DND-41 (cell line): ENCODE measurements at regions not wholly inside any gene's neighbourhood (a gene's known extent, or its start where the extent isn't known, plus 50 kb on each side); places are given as distances from the start of the nearest gene placed in this dataset.

Source experiments
- ATAC-seq: fragments of 200-7000 bp; cut with Tn5 transposase; 3 replicates; pipeline ENCODE4 v1.9.1; 2021; ENCODE audit warnings: low read depth; ENCODE audit not compliant: insufficient read depth
- DNase-seq: peaks from one replicate; pipeline ENCODE4 v3.0.0-alpha.2; 2020
- H2AFZ ChIP-seq: 2 replicates; pipeline ENCODE4 v1.6.0; 2012; ENCODE audit warnings: low read depth, low read length
- H3K27ac ChIP-seq: 2 replicates; pipeline ENCODE4 v1.5.1; 2012; ENCODE audit warnings: low read length, inconsistent platforms
- H3K27me3 ChIP-seq: fragments of 200-600 bp; sonication (generic); 2 replicates; pipeline ENCODE4 v1.6.0; 2012; ENCODE audit warnings: low read length, mild to moderate bottlenecking, inconsistent platforms; ENCODE audit not compliant: insufficient read depth, poor library complexity
- H3K36me3 ChIP-seq: 2 replicates; pipeline ENCODE4 v1.5.1; 2012; ENCODE audit warnings: low read length, inconsistent platforms; ENCODE audit not compliant: insufficient read depth
- H3K4me1 ChIP-seq: 2 replicates; pipeline ENCODE4 v1.5.1; 2012; ENCODE audit warnings: mild to moderate bottlenecking, low read length; ENCODE audit not compliant: insufficient read depth
- H3K4me2 ChIP-seq: 2 replicates; pipeline ENCODE4 v1.6.0; 2012; ENCODE audit warnings: mild to moderate bottlenecking, moderate library complexity, low read length, inconsistent platforms; ENCODE audit not compliant: insufficient read depth
- H3K4me3 ChIP-seq, 2 experiments: fragments of 200-600 bp in 1 of 2; shearing (Covaris generic) in 1 of 2; 2 replicates each; pipeline ENCODE4 v1.5.1; 2012 to 2016; ENCODE audit warnings: inconsistent platforms in 2 of 2, low read length in 2 of 2, mild to moderate bottlenecking in 2 of 2, low read depth in 1 of 2, moderate library complexity in 1 of 2
- H3K79me2 ChIP-seq: 2 replicates; pipeline ENCODE4 v1.6.0; 2012; ENCODE audit warnings: low read length, inconsistent platforms; ENCODE audit not compliant: insufficient read depth
- H3K9ac ChIP-seq: 2 replicates; pipeline ENCODE4 v1.6.0; 2012; ENCODE audit warnings: low read depth, mild to moderate bottlenecking, inconsistent platforms, low read length, moderate library complexity
- H3K9me3 ChIP-seq: 2 replicates; pipeline ENCODE4 v1.5.1; 2012; ENCODE audit warnings: low read length, moderate library complexity, mild to moderate bottlenecking, inconsistent platforms; ENCODE audit not compliant: insufficient read depth, severe bottlenecking
- H4K20me1 ChIP-seq: 2 replicates; pipeline ENCODE4 v1.6.0; 2012; ENCODE audit warnings: low read length; ENCODE audit not compliant: insufficient read depth
- EZH2 ChIP-seq: IDR thresholded peaks from 3 replicates; pipeline ENCODE4 v1.6.1; 2012; ENCODE audit warnings: borderline replicate concordance, low read depth, mild to moderate bottlenecking, moderate library complexity, low read length, inconsistent platforms; ENCODE audit not compliant: severe bottlenecking
- TF ChIP-seq, protein P1 (sequence below): IDR thresholded peaks from 2 replicates; pipeline ENCODE4 v1.5.1; 2012; ENCODE audit warnings: borderline replicate concordance, low read length, moderate library complexity, mild to moderate bottlenecking; ENCODE audit not compliant: poor library complexity, severe bottlenecking; ENCODE audit errors: extremely low read depth

DNA sequence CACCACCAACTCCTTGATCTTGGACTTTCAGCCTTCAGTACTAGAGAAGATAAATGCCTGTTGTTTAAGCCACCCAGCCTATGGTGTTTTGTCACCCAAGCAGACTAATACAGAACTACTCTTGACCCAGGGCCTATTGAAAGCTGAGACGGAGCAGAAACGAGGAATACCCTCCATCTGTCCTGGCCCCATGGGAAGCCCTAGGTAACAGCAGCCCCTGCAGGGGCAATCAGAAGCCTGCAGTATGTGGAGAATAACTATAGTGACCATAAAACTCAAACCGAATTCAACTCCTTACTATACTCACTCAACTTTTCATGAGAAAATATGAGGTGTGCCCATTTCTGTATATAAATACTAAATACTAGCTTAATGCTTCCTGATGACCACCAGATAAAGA lies 307.4 kb downstream of the NUAK1 start:
- Histone ChIP-seq H3K4me1 (no peaks in the 10 kb centered on the region), H3K79me2 (no peaks in the 10 kb centered on the region), H2AFZ (no peak overlapping the region), H3K9ac (no peak overlapping the region), H3K27ac (no peak overlapping the region), H3K9me3 (no peaks in the 10 kb centered on the region), H3K4me3 (no peak overlapping the region), H3K36me3 (no peaks in the 10 kb centered on the region), H3K27me3 (peaks cover 3% of the 10 kb centered on the region), H4K20me1 (no peaks in the 10 kb centered on the region), H3K4me2 (no peak overlapping the region)
- no peak for TF ChIP-seq EZH2
- TF ChIP-seq, protein P1, sequence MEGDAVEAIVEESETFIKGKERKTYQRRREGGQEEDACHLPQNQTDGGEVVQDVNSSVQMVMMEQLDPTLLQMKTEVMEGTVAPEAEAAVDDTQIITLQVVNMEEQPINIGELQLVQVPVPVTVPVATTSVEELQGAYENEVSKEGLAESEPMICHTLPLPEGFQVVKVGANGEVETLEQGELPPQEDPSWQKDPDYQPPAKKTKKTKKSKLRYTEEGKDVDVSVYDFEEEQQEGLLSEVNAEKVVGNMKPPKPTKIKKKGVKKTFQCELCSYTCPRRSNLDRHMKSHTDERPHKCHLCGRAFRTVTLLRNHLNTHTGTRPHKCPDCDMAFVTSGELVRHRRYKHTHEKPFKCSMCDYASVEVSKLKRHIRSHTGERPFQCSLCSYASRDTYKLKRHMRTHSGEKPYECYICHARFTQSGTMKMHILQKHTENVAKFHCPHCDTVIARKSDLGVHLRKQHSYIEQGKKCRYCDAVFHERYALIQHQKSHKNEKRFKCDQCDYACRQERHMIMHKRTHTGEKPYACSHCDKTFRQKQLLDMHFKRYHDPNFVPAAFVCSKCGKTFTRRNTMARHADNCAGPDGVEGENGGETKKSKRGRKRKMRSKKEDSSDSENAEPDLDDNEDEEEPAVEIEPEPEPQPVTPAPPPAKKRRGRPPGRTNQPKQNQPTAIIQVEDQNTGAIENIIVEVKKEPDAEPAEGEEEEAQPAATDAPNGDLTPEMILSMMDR = no peak
- ATAC-seq (no peak), DNase-seq (no peak)

DNA sequence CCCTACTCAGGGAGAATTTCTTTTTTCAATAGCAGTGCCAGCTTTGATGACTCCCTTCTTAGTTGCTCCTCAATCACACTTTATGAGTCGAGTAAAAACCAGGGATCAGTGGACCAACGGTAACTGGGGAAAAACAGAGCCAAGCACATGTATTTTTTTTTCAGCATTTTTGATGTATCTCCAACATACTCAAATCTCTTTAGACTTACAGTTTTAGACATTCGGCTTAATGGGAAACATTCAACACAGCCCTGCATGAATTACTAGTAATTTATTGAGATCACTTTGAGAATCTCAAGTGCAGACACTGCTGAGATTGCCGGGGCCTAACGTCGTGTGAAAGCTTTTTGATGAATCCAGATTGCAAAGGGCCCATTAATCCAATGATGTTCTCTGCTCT lies 306.7 kb downstream of the NUAK1 start:
- H3K36me3 ChIP-seq = no peaks in the 10 kb centered on the region
- H3K4me1 ChIP-seq = no peaks in the 10 kb centered on the region
- H3K27ac ChIP-seq = no peak overlapping the region
- no peaks in the 10 kb centered on the region for H4K20me1 ChIP-seq
- no peaks in the 10 kb centered on the region for H3K9me3 ChIP-seq
- DNase-seq (no peak), ATAC-seq (no peak)
- no peak for TF ChIP-seq EZH2
- TF ChIP-seq, protein P1 = no peak
- H2AFZ ChIP-seq = no peak overlapping the region
- H3K4me3 ChIP-seq = no peak overlapping the region
- H3K4me2 ChIP-seq = no peak overlapping the region
- H3K27me3 ChIP-seq = peaks cover 3% of the 10 kb centered on the region
- no peak overlapping the region for H3K9ac ChIP-seq
- H3K79me2 ChIP-seq = no peaks in the 10 kb centered on the region

DNA sequence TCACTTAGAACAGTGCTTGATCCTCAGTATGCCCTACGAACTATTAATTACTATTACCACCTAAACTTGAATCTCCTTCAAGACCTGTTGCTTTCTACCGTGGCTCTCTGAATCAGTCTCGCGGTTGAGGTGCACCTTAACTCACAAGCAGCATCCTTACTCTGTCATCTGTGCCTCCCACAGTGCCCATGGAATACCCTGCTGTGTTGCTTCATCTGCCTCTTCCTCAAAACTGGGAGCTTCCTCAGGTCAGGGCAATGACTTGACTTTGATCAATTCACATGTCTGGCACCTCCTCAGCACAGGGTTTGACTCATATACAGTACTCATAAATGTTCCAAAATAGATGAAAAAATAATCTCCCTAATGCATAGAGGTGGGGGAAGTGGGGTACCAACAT lies 305.9 kb downstream of the NUAK1 start:
- H3K27ac ChIP-seq = no peak overlapping the region
- H3K4me1 ChIP-seq = no peaks in the 10 kb centered on the region
- peaks cover 9% of the 10 kb centered on the region for H3K27me3 ChIP-seq
- H3K9me3 ChIP-seq = no peaks in the 10 kb centered on the region
- no peaks in the 10 kb centered on the region for H3K79me2 ChIP-seq
- H3K36me3 ChIP-seq = no peaks in the 10 kb centered on the region
- DNase-seq (no peak), ATAC-seq (no peak)
- no peak overlapping the region for H3K9ac ChIP-seq
- TF ChIP-seq EZH2 = no peak
- TF ChIP-seq, protein P1 = no peak
- H3K4me2 ChIP-seq = no peak overlapping the region
- H2AFZ ChIP-seq = no peak overlapping the region
- no peak overlapping the region for H3K4me3 ChIP-seq
- H4K20me1 ChIP-seq = no peaks in the 10 kb centered on the region

DNA sequence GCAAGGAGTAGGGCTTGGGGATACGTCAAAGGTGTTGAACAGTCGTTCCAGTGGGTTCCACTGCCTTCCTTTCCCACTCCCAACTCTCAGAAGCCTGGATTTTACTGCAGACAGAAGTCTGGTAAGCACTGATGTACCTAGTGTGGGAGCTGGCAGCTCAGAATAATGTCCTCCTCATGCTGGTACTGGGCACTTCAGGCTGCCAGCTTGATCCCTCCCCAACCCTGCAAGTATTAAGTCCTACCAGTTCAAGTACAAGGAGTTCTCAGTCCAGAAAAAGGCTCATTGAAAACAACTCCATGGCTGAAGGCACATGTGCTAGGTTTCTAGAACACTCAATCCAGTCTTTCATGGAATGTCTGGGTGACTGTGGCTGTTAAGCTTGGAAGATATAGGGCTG lies 304.3 kb downstream of the NUAK1 start:
- ATAC-seq (no peak), DNase-seq (no peak)
- no peak overlapping the region for H3K4me2 ChIP-seq
- H3K79me2 ChIP-seq = no peaks in the 10 kb centered on the region
- H3K27ac ChIP-seq = no peak overlapping the region
- no peaks in the 10 kb centered on the region for H4K20me1 ChIP-seq
- H2AFZ ChIP-seq = no peak overlapping the region
- H3K9ac ChIP-seq = no peak overlapping the region
- no peaks in the 10 kb centered on the region for H3K9me3 ChIP-seq
- H3K4me1 ChIP-seq = no peaks in the 10 kb centered on the region
- no peak overlapping the region for H3K4me3 ChIP-seq
- H3K36me3 ChIP-seq = no peaks in the 10 kb centered on the region
- TF ChIP-seq EZH2 = no peak
- TF ChIP-seq, protein P1 = no peak
- H3K27me3 ChIP-seq = peaks cover 9% of the 10 kb centered on the region
